ENCODE measurements at regions not wholly inside any gene's neighbourhood (a gene's known extent, or its start where the extent isn't known, plus 50 kb on each side); places are given as distances from the start of the nearest gene placed in this dataset.
"Not testable (repeated sequence)": the region's sequence is repeated elsewhere in the genome, so short reads cannot be mapped to it uniquely, and the experiment has no call there.

- DNase-seq: no peak
Observed at GRCh38 chr6:878179-878578, 185.2 kb upstream of the EXOC2 start.

GRCh38 chr6:875012-875411 is 182.1 kb upstream of the EXOC2 start:
- DNase-seq: no peak

GRCh38 chr6:872570-873125 is 179.7 kb upstream of the EXOC2 start:
- DNase-seq: no peak

- no peak for DNase-seq
Observed at GRCh38 chr6:871503-871902, 178.6 kb upstream of the EXOC2 start.

GRCh38 chr6:870096-870495 is 177.2 kb upstream of the EXOC2 start:
- no peak for DNase-seq

GRCh38 chr6:868201-868600 is 175.3 kb upstream of the EXOC2 start:
- DNase-seq: no peak

GRCh38 chr6:867378-867777 is 174.4 kb upstream of the EXOC2 start:
- no peak for DNase-seq

- no peak for DNase-seq
Observed at GRCh38 chr6:866316-866715, 173.4 kb upstream of the EXOC2 start.

GRCh38 chr6:865846-866245 is 172.9 kb upstream of the EXOC2 start:
- no peak for DNase-seq

GRCh38 chr6:863831-864230 is 170.9 kb upstream of the EXOC2 start:
- no peak for DNase-seq

- DNase-seq: not testable (repeated sequence)
Observed at GRCh38 chr6:863127-863526, 170.2 kb upstream of the EXOC2 start.

- DNase-seq: no peak
Observed at GRCh38 chr6:859936-860335, 167.0 kb upstream of the EXOC2 start.

GRCh38 chr6:854406-855118 is 161.6 kb upstream of the EXOC2 start:
- no peak for DNase-seq

GRCh38 chr6:852216-852615 is 159.3 kb upstream of the EXOC2 start:
- not testable (repeated sequence) for DNase-seq

GRCh38 chr6:849075-849506 is 156.2 kb upstream of the EXOC2 start:
- no peak for DNase-seq

GRCh38 chr6:845566-845965 is 152.6 kb upstream of the EXOC2 start:
- DNase-seq: no peak

- DNase-seq: no peak
Observed at GRCh38 chr6:845101-845500, 152.2 kb upstream of the EXOC2 start.

- no peak for DNase-seq
Observed at GRCh38 chr6:842141-842540, 149.2 kb upstream of the EXOC2 start.

GRCh38 chr6:841569-841968 is 148.6 kb upstream of the EXOC2 start:
- no peak for DNase-seq

GRCh38 chr6:839201-839600 is 146.3 kb upstream of the EXOC2 start:
- DNase-seq: no peak

- DNase-seq: no peak
Observed at GRCh38 chr6:837380-837779, 144.4 kb upstream of the EXOC2 start.

- DNase-seq: no peak
Observed at GRCh38 chr6:836276-836853, 143.4 kb upstream of the EXOC2 start.

- no peak for DNase-seq
Observed at GRCh38 chr6:835476-836160, 142.7 kb upstream of the EXOC2 start.

- no peak for DNase-seq
Observed at GRCh38 chr6:834866-835265, 141.9 kb upstream of the EXOC2 start.
